Keratinocyte (primary cell): ENCODE measurements at regions not wholly inside any gene's neighbourhood (a gene's known extent, or its start where the extent isn't known, plus 50 kb on each side); places are given as distances from the start of the nearest gene placed in this dataset.

Experiments
- DNase-seq: peaks from one replicate; pipeline ENCODE4 v3.0.0-alpha.2; 2011; ENCODE audit warnings: low read depth, missing footprints, low spot score
- FAIRE-seq: peaks from 2 replicates; lab custom pipeline; 2011; peaks lifted over from hg19 to GRCh38; lab: Jason Lieb, UNC
- H2AFZ ChIP-seq: 2 replicates; pipeline ENCODE4 v1.6.0; 2012; ENCODE audit warnings: low read length, control low read depth, inconsistent platforms; ENCODE audit not compliant: control insufficient read depth
- H3K27ac ChIP-seq: 2 replicates; pipeline ENCODE4 v1.5.1; 2011; ENCODE audit warnings: low read length; ENCODE audit not compliant: control insufficient read depth, insufficient read depth
- H3K27me3 ChIP-seq: 3 replicates; pipeline ENCODE4 v1.6.0; 2011; ENCODE audit warnings: low read length; ENCODE audit not compliant: control insufficient read depth, insufficient read depth; ENCODE audit errors: extremely low read depth
- H3K36me3 ChIP-seq, 2 experiments: 2 replicates in 1 of 2; 3 replicates in 1 of 2; pipeline ENCODE4 v1.5.1; 2011; ENCODE audit warnings: low read length in 2 of 2, mild to moderate bottlenecking in 1 of 2; ENCODE audit not compliant: control insufficient read depth in 2 of 2, insufficient read depth in 2 of 2; ENCODE audit errors: extremely low read depth in 1 of 2
- H3K4me1 ChIP-seq: 3 replicates; pipeline ENCODE4 v1.5.1; 2011; ENCODE audit warnings: low read length; ENCODE audit not compliant: control insufficient read depth, insufficient read depth; ENCODE audit errors: extremely low read depth
- H3K4me2 ChIP-seq: 3 replicates; pipeline ENCODE4 v1.6.0; 2011; ENCODE audit warnings: low read depth, low read length; ENCODE audit not compliant: control insufficient read depth, insufficient read depth; ENCODE audit errors: extremely low read depth
- H3K4me3 ChIP-seq, 3 experiments: fragments of 200-600 bp in 1 of 3; sonication (generic) in 1 of 3; 2 replicates in 2 of 3; 3 replicates in 1 of 3; pipeline ENCODE4 v1.5.1; 2011 to 2016; ENCODE audit warnings: low read length in 3 of 3, mild to moderate bottlenecking in 3 of 3, control low read depth in 2 of 3, inconsistent platforms in 1 of 3, low read depth in 1 of 3, mixed read lengths in 1 of 3, mixed run types in 1 of 3, moderate library complexity in 1 of 3; ENCODE audit not compliant: control insufficient read depth in 2 of 3, insufficient read depth in 2 of 3; ENCODE audit errors: extremely low read depth in 1 of 3
- H3K79me2 ChIP-seq: 2 replicates; pipeline ENCODE4 v1.6.0; 2012; ENCODE audit warnings: low read length; ENCODE audit not compliant: control insufficient read depth, insufficient read depth
- H3K9ac ChIP-seq: 3 replicates; pipeline ENCODE4 v1.6.0; 2011; ENCODE audit warnings: low read length; ENCODE audit not compliant: control insufficient read depth, insufficient read depth; ENCODE audit errors: extremely low read depth
- H3K9me1 ChIP-seq: 3 replicates; pipeline ENCODE4 v1.6.0; 2011; ENCODE audit warnings: low read length; ENCODE audit not compliant: control insufficient read depth, insufficient read depth; ENCODE audit errors: extremely low read depth
- H3K9me3 ChIP-seq: 2 replicates; pipeline ENCODE4 v1.5.1; 2012; ENCODE audit warnings: low read depth, low read length; ENCODE audit not compliant: control insufficient read depth
- H4K20me1 ChIP-seq: 3 replicates; pipeline ENCODE4 v1.6.0; 2011; ENCODE audit warnings: low read length; ENCODE audit not compliant: control insufficient read depth, insufficient read depth; ENCODE audit errors: extremely low read depth
- CTCF ChIP-seq, 3 experiments: IDR thresholded peaks in 1 of 3; conservative IDR thresholded peaks in 1 of 3; optimal IDR thresholded peaks in 1 of 3; 2 replicates in 2 of 3; 3 replicates in 1 of 3; pipeline versions ENCODE3 to v1.5.1; 2011; ENCODE audit warnings: low read length in 3 of 3, mild to moderate bottlenecking in 3 of 3, moderate library complexity in 2 of 3, control low read depth in 1 of 3, inconsistent platforms in 1 of 3; ENCODE audit not compliant: insufficient read depth in 2 of 3; ENCODE audit errors: extremely low read depth in 1 of 3
- EZH2 ChIP-seq: IDR thresholded peaks from one replicate; pipeline ENCODE4 v1.6.1; 2012; ENCODE audit warnings: inconsistent platforms, mild to moderate bottlenecking, low read length, moderate library complexity
- dilution Hi-C: fragments of 300-500 bp; cut with MboI; formaldehyde crosslinking; loops from one replicate; pipeline ENCODE4 v1.7.0; 2020; ENCODE audit warnings: low sequenced_read_pairs; ENCODE audit not compliant: extremely low pct_ligation_motif_present

DNA sequence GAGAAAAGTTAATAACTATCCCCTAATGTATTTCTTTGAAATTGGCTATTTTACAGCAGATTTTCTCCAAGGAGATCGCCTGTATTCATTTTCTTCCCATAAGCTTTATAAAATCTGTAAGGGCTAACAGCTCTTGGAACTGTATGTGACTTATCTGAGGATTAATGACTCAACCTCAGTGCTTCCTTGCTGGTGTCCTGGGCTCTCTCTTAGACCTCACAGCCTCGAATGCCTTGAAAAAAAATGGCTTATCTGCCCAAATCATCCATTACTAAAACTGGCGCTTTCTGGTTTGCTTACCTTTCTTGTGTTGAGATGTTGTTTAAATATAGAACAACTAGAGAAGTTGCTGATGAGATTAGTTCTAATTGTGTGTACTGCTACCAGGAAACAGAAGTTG, 713.6 kb downstream of the SLC4A3 start:
- H3K79me2 ChIP-seq, result no peaks in the 10 kb centered on the region
- H3K9ac ChIP-seq, result no peak overlapping the region
- H3K9me1 ChIP-seq, result no peaks in the 10 kb centered on the region
- TF ChIP-seq CTCF (optimal IDR thresholded peaks at IDR 0.05 in 1 of 3, IDR thresholded peaks at IDR 0.05 in 1 of 3, conservative IDR thresholded peaks at IDR 0.05 in 1 of 3; ENCODE audit: extremely low read depth in 1 of 3, insufficient read depth in 2 of 3, low read length in 3 of 3) (no peak), EZH2 (no peak)
- H3K27ac ChIP-seq, result no peak overlapping the region
- DNase-seq (no peak), FAIRE-seq (no peak)
- H3K4me3 ChIP-seq, result no peak overlapping the region
- no peaks in the 10 kb centered on the region for H3K27me3 ChIP-seq
- dilution Hi-C loops, result no loop called here
- H3K4me1 ChIP-seq, result peaks cover 5% of the 10 kb centered on the region
- no peak overlapping the region for H3K4me2 ChIP-seq
- no peaks in the 10 kb centered on the region for H4K20me1 ChIP-seq
- H3K9me3 ChIP-seq, result no peaks in the 10 kb centered on the region
- H3K36me3 ChIP-seq, result no peaks in the 10 kb centered on the region
- no peak overlapping the region for H2AFZ ChIP-seq

DNA sequence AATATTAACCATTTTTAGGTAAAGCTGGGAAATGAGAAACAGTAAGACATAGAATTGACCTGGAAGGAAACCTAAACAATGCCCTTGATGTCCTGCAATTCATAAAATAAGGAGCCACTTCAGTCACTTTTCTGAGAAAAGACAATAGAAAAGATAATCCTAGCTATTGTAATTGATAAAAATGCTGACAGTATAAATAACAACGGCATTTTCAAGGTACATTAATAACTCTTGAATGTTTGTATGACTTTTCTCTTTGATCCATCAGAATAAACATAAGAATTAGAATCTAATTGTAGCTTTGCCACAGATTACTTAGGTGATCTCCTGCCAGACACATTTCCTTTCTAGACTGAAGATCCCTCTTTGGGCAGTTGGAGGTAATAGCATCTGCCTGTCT, 719.5 kb downstream of the SLC4A3 start:
- dilution Hi-C loops, result no loop called here
- FAIRE-seq (no peak), DNase-seq (no peak)
- Histone ChIP-seq H2AFZ (no peak overlapping the region), H3K9me3 (no peaks in the 10 kb centered on the region), H3K27me3 (no peaks in the 10 kb centered on the region), H3K4me2 (no peak overlapping the region), H3K79me2 (no peaks in the 10 kb centered on the region), H4K20me1 (no peaks in the 10 kb centered on the region), H3K4me3 (no peak overlapping the region), H3K36me3 (no peaks in the 10 kb centered on the region), H3K4me1 (no peaks in the 10 kb centered on the region), H3K9ac (no peak overlapping the region), H3K9me1 (no peaks in the 10 kb centered on the region), H3K27ac (no peak overlapping the region)
- TF ChIP-seq CTCF (optimal IDR thresholded peaks at IDR 0.05 in 1 of 3, IDR thresholded peaks at IDR 0.05 in 1 of 3, conservative IDR thresholded peaks at IDR 0.05 in 1 of 3; ENCODE audit: extremely low read depth in 1 of 3, insufficient read depth in 2 of 3, low read length in 3 of 3) (no peak), EZH2 (no peak)
